T47D (cell line): ENCODE measurements at regions not wholly inside any gene's neighbourhood (a gene's known extent, or its start where the extent isn't known, plus 50 kb on each side); places are given as distances from the start of the nearest gene placed in this dataset.

Source experiments
- DNase-seq, 2 experiments: peaks; one replicate each; pipeline versions ENCODE4 v3.0.0 to v3.0.0-alpha.2; 2011 to 2012; ENCODE audit warnings: low read depth in 1 of 2, low spot score in 1 of 2
- JUND ChIP-seq: IDR thresholded peaks from 2 replicates; pipeline ENCODE4 v1.6.1; 2012; ENCODE audit warnings: low read depth
- in situ Hi-C: cut with HindIII; loops from 2 replicates; pipeline ENCODE4 v1.10.0; 2016; ENCODE audit warnings: low sequenced_read_pairs, low pct_unique_long_range_greater_than_20kb

GRCh38 chr1:72918940-72919339 lies 636.6 kb upstream of the NEGR1 start:
- no peak for DNase-seq
- in situ Hi-C loops, result no loop called here
- TF ChIP-seq JUND, result no peak

GRCh38 chr1:72917920-72918319 lies 635.6 kb upstream of the NEGR1 start:
- DNase-seq, result no peak
- no peak for TF ChIP-seq JUND
- in situ Hi-C loops, result no loop called here

DNA sequence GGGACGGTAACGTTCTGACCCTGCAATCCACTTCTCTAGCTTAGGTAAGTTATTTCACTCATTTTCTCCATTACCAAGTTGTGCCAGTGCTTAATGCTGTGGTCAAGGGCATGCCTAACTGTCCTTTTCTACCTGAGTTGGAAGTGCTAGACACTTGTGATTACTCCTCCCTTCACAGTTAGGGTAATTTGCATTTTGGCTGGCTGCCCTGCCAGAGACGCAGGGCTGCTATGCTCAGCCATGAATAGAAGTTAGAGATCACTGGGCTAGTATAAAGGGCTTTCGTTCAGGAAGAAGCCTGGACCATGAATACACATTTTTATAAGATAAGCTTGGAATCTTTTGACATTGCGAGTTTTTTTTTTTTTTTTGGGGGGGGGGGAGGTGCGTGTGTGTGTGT lies 633.2 kb upstream of the NEGR1 start:
- DNase-seq, result peak in 1 of 2 experiments; percentile 5
- no peak for TF ChIP-seq JUND
- in situ Hi-C loops, result no loop called here

DNA sequence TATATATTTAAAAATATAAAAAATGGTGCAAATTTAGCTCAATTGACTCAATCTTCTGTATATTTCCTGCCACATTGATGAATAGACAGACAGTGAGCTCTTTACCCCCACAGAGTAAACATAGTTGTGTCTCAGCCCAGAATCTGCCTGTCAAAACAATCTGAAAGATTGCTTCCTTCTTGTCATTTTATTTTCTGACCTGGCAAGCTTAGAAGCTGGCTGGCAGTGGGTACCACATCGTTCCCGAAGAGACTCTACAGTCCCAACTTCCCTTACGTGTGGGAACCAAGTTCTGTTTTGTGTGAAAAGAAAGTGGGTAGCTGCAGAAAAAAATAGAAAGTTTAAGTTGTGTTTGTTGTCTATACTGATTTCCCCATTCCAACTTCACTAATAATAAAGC lies 629.3 kb upstream of the NEGR1 start:
- no peak for TF ChIP-seq JUND
- in situ Hi-C loops, result no loop called here
- no peak for DNase-seq

DNA sequence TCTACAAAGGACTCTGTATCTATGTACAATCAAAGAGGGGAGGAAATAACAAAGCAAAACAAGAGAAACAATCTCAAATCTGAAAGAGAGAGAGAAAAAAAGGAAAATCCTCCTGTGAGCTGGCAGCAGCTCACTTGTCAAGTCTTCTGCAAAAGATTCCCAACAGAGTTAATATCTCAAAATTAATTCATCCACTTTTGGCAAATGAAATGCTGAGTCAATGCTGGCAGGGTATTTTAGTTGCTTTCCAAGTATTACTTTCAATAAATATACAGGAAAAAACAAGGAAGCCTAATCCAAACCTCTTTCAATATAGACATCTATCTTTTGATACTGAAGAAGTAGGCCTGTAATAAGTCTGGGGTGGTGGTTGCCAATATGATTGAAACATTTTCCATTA lies 613.9 kb upstream of the NEGR1 start:
- no peak for TF ChIP-seq JUND
- in situ Hi-C loops, result no loop called here
- DNase-seq, result no peak

GRCh38 chr1:72892461-72892860 lies 610.1 kb upstream of the NEGR1 start:
- TF ChIP-seq JUND, result no peak
- DNase-seq, result no peak
- in situ Hi-C loops, result no loop called here

DNA sequence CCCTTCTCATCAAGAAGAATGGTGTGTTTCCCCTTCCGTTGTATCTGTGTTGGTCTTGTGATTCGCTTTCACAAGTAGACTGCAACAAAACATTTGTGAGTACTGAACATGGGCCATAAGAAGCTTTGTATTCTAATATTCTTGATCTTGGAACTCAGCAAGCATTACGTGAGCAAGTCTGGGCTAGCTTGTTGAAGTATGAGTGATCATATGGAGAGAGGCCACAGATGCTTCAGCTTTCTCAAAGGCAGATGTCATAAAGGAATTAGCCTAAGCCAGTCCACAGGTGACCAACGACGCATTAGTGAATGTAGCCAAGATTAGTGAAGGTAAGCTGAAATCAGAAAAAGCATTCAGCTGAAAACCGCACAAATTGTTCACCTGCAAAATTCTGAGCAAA lies 609.6 kb upstream of the NEGR1 start:
- DNase-seq, result no peak
- in situ Hi-C loops, result no loop called here
- TF ChIP-seq JUND, result no peak

DNA sequence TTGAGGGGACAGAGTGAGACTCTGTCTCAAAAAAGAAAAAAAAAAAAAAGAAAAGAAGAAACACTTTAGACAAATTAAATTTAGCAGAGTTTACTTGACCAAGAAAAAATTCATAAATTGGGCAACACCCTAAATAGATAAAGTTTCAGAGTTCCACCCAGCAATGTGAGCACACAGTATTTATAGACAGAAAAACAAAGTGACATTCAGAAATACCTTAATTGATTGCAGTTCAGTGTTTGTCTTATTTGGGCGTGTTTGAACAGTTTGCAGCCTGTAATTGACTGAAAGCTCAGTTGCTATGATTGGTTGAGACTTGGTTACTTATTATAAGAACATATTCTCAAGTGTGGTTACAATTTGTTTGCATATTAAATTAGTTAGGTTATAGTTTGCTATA lies 603.5 kb upstream of the NEGR1 start:
- no peak for DNase-seq
- TF ChIP-seq JUND, result no peak
- in situ Hi-C loops, result no loop called here

DNA sequence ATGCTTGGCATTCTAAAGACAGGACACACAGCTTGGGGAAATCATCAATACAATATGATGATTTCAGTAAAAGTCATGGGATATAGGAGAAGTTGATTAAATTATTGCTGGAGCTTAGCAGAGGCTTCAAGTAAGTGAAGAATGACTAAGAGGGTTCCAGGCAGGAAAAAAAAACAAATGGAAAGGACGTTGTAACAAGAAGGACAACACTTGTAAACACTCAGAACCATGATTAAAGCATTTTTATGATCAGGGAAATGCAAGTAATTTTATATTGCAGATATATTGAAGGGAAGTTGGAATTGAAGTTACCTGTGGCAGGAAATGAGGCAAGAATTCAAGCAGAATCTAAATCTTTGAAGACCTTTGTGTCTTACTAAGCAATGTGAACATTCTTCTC lies 602.7 kb upstream of the NEGR1 start:
- no peak for DNase-seq
- in situ Hi-C loops, result no loop called here
- TF ChIP-seq JUND, result no peak

GRCh38 chr1:72869873-72870272 lies 587.5 kb upstream of the NEGR1 start:
- no peak for DNase-seq
- in situ Hi-C loops, result no loop called here
- no peak for TF ChIP-seq JUND

GRCh38 chr1:72869441-72869840 lies 587.1 kb upstream of the NEGR1 start:
- no peak for TF ChIP-seq JUND
- in situ Hi-C loops, result no loop called here

GRCh38 chr1:72851597-72851996 lies 569.3 kb upstream of the NEGR1 start:
- no peak for DNase-seq
- no peak for TF ChIP-seq JUND
- in situ Hi-C loops, result no loop called here

More at GRCh38 chr1:72869441-72869840, 587.1 kb upstream of the NEGR1 start:
- DNase-seq, result no peak

- TF ChIP-seq JUND, result no peak
- DNase-seq, result no peak
- in situ Hi-C loops, result no loop called here
Observed at GRCh38 chr1:72848997-72849396, 566.7 kb upstream of the NEGR1 start.

- TF ChIP-seq JUND, result no peak
- no peak for DNase-seq
- in situ Hi-C loops, result no loop called here
Observed at GRCh38 chr1:72847651-72848050, 565.3 kb upstream of the NEGR1 start.
